ENCODE measurements at regions not wholly inside any gene's neighbourhood (a gene's known extent, or its start where the extent isn't known, plus 50 kb on each side); places are given as distances from the start of the nearest gene placed in this dataset.
"Not testable (repeated sequence)": the region's sequence is repeated elsewhere in the genome, so short reads cannot be mapped to it uniquely, and the experiment has no call there.

DNA sequence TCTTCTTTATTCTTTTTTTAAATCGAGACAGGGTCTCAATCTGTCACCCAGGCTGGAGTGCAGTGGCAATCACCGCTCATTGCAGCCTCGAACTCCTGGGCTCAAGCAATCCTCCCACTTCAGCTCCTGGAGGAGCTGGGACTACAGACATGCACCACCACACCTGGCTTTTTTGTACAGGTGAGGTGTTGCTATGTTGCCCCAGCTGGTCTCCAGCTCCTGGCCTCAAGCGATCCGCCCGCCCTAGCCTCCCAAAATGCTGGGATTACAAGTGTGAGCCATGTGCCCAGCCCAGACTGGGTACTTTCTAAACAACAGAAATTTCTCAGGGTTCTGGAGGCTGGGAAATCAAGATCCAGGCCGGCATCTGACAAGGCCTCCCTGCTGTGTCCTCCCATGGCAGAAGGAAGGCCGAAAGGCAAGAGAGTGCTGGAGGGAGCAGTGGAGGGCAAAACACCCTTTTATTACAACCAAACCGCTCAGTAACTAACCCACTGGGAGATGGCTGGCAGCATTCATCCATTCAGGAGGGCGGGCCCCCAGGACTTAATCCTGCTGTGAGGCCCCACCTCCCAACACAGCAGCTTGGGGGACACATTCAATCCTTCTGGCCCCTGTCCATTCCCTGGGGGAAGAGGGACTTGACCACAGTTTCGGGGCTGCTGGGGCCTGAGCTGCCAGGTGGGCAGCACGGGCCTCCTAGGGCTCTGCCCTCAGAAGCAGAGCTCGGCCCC, 76.6 kb downstream of the KCNJ18 start:
- TF ChIP-seq ELK1 (IDR thresholded peaks at IDR 0.05; ENCODE audit: borderline replicate concordance, low read depth, low read length); FOS (IDR thresholded peaks at IDR 0.05; ENCODE audit: low read depth, low read length); POLR2A (IDR thresholded peaks at IDR 0.05; ENCODE audit: low read depth, low read length); RFX5 (IDR thresholded peaks at IDR 0.05; ENCODE audit: low read depth, low read length); USF2 (IDR thresholded peaks at IDR 0.05; ENCODE audit: low read depth, low read length); NFE2L2 (IDR thresholded peaks at IDR 0.05; ENCODE audit: low read depth, low read length); MAZ (IDR thresholded peaks at IDR 0.05; ENCODE audit: borderline replicate concordance, low read depth, low read length); MAFK (IDR thresholded peaks at IDR 0.05; ENCODE audit: low read depth, low read length); MXI1 (IDR thresholded peaks at IDR 0.05; ENCODE audit: borderline replicate concordance, low read depth, low read length); CHD1 (IDR thresholded peaks at IDR 0.05; ENCODE audit: low read depth, low read length); BHLHE40 (IDR thresholded peaks at IDR 0.05; ENCODE audit: low read depth, low read length); RAD21 (IDR thresholded peaks at IDR 0.05; ENCODE audit: low read length): not testable (repeated sequence)
- TF ChIP-seq, protein P1, sequence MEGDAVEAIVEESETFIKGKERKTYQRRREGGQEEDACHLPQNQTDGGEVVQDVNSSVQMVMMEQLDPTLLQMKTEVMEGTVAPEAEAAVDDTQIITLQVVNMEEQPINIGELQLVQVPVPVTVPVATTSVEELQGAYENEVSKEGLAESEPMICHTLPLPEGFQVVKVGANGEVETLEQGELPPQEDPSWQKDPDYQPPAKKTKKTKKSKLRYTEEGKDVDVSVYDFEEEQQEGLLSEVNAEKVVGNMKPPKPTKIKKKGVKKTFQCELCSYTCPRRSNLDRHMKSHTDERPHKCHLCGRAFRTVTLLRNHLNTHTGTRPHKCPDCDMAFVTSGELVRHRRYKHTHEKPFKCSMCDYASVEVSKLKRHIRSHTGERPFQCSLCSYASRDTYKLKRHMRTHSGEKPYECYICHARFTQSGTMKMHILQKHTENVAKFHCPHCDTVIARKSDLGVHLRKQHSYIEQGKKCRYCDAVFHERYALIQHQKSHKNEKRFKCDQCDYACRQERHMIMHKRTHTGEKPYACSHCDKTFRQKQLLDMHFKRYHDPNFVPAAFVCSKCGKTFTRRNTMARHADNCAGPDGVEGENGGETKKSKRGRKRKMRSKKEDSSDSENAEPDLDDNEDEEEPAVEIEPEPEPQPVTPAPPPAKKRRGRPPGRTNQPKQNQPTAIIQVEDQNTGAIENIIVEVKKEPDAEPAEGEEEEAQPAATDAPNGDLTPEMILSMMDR (conservative IDR thresholded peaks at IDR 0.05; ENCODE audit: low read depth, low read length): not testable (repeated sequence)

All from IMR-90 (cell line).